ENCODE measurements at regions not wholly inside any gene's neighbourhood (a gene's known extent, or its start where the extent isn't known, plus 50 kb on each side); places are given as distances from the start of the nearest gene placed in this dataset.

DNA sequence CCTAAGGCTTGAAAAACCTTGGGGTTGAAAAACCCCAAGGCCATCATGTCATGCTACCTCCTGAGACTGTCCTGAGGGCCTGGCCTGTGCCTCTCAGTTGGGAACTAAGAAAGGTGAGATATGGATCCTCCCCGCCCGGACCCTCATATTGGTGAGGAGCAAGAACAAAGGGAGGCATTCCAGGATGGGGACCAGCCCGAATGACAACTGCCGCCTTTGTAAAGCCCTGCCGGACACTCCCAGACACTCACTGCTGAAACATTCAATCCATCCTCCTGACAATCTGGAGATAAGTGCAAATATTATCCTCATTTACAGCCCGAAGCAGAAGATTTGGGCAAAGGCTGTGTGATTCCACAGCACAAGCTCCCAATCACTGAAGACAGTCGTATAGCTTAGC, 298.3 kb downstream of the NSG2 start:
- Histone ChIP-seq H3K27me3 (no peaks in the 10 kb centered on the region), H3K36me3 (no peaks in the 10 kb centered on the region), H3K27ac (no peak overlapping the region), H3K4me3 (no peak overlapping the region), H3K9me3 (no peaks in the 10 kb centered on the region), H3K4me1 (no peaks in the 10 kb centered on the region)
- no peak for TF ChIP-seq POLR2A (IDR thresholded peaks at IDR 0.05)
- intact Hi-C loops (cut with DNase I) = no loop called here
- DNase-seq (ENCODE audit: extremely low spot score in 2 of 2) = no peak

DNA sequence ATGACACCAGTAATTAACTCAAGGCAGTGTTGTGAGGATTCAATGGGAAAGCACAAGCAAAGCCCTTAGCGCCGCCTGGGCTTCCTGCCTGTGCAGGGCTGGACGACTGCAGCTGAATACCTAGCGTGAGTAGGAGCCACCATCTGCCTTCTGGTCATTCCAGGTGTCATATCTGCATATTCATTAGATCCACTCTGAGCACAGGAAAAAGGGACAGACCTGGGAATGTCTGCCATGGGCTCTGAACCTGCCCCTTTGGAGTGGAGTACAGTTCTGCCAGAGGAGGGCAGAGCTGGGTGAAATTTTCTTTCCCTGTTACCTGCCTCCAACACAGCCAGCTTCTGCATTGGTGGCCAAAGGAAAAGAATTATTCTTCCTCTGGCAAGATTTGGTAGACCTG, 298.8 kb downstream of the NSG2 start:
- Histone ChIP-seq H3K27me3 (no peaks in the 10 kb centered on the region), H3K4me1 (no peaks in the 10 kb centered on the region), H3K27ac (no peak overlapping the region), H3K4me3 (no peak overlapping the region), H3K9me3 (no peaks in the 10 kb centered on the region), H3K36me3 (no peaks in the 10 kb centered on the region)
- intact Hi-C loops (cut with DNase I) = no loop called here
- TF ChIP-seq POLR2AphosphoS5 (IDR thresholded peaks at IDR 0.05; ENCODE audit: insufficient read depth in 1 of 2, low read depth in 1 of 2) (no peak), POLR2A (IDR thresholded peaks at IDR 0.05) (no peak)
- TF ChIP-seq, protein P1, sequence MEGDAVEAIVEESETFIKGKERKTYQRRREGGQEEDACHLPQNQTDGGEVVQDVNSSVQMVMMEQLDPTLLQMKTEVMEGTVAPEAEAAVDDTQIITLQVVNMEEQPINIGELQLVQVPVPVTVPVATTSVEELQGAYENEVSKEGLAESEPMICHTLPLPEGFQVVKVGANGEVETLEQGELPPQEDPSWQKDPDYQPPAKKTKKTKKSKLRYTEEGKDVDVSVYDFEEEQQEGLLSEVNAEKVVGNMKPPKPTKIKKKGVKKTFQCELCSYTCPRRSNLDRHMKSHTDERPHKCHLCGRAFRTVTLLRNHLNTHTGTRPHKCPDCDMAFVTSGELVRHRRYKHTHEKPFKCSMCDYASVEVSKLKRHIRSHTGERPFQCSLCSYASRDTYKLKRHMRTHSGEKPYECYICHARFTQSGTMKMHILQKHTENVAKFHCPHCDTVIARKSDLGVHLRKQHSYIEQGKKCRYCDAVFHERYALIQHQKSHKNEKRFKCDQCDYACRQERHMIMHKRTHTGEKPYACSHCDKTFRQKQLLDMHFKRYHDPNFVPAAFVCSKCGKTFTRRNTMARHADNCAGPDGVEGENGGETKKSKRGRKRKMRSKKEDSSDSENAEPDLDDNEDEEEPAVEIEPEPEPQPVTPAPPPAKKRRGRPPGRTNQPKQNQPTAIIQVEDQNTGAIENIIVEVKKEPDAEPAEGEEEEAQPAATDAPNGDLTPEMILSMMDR (IDR thresholded peaks at IDR 0.05) = no peak
- DNase-seq (ENCODE audit: extremely low spot score in 2 of 2) = no peak

DNA sequence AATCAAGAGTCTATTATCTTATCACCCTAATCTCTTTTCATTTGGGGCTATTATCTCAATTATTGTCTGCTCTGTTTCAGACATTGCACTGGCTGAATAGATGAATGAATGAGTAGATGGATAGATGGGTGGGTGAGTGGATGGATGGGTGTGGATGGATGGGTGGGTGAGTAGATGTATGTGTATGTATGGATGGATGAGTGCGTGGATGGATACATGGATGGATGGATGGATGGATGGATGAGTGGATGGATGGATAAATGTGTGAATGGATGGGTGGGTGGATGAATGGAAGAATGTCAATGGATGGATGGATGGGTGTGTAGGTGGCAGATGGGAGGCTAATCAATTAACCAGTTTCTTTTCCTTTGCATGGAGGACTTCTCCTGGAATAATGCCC, 301.7 kb downstream of the NSG2 start:
- no peak for DNase-seq (ENCODE audit: extremely low spot score in 2 of 2)
- Histone ChIP-seq H3K4me1 (no peaks in the 10 kb centered on the region), H3K27me3 (no peaks in the 10 kb centered on the region), H3K27ac (no peak overlapping the region), H3K4me3 (no peak overlapping the region), H3K36me3 (no peaks in the 10 kb centered on the region), H3K9me3 (no peaks in the 10 kb centered on the region)
- intact Hi-C loops (cut with DNase I) = no loop called here
- TF ChIP-seq POLR2AphosphoS5 (IDR thresholded peaks at IDR 0.05; ENCODE audit: insufficient read depth in 1 of 2, low read depth in 1 of 2) (no peak), POLR2A (IDR thresholded peaks at IDR 0.05) (no peak)
- TF ChIP-seq, protein P1 (IDR thresholded peaks at IDR 0.05) = no peak

DNA sequence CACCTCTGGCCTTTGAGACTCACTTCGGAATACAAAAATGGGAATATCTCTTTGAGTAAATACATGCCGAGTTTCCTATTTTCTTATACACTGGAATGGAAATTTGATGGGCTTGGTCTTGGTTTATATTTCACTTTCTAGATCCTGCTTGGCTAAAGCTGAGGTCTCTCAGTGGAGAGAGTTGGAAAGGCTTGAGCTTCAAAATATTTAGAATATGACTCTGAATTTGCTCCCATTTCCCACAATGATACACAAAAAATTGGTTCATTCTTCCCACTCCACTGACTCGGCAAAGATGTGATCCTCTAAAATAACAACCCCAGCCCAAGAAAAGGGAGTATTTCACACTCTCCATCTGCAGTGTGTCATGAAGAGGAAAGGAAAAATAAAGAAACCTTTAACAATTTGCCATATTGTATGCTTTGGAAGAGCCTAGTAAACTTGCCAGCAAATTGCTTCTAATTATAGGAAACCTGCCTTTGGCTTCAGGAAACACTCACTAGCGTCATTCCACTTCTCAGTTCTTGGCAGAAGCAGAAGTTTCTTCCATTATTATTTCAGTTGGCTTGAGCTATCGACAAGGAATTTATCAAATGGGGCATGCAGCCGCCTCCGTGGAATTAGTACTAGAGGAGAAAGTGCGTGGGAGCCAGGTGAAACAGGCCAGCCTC, 302.9 kb downstream of the NSG2 start:
- Histone ChIP-seq H3K4me3 (no peak overlapping the region), H3K36me3 (no peaks in the 10 kb centered on the region), H3K4me1 (no peaks in the 10 kb centered on the region), H3K9me3 (no peaks in the 10 kb centered on the region), H3K27ac (no peak overlapping the region), H3K27me3 (no peaks in the 10 kb centered on the region)
- DNase-seq (ENCODE audit: extremely low spot score in 2 of 2) = no peak
- intact Hi-C loops (cut with DNase I) = no loop called here
- TF ChIP-seq, protein P1 (IDR thresholded peaks at IDR 0.05) = no peak

DNA sequence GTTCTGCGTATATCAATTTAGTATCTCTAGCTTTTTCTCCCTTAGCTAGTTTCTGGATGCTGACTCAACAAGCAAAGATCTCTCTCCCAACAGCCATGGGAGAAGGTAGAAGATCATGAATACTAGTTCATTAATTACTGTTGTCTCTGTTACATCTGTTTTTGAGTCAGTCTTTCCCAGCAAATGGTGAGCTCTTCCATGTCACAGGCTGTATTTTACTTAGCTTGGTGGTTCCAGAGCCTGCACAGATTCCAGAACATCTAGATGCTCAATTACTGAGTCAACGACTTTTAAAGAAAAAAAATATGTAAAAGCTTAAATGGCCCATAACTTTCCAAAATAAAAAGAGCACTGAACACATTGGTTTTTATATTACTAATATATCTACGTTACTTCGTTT, 307.2 kb downstream of the NSG2 start:
- no peaks in the 10 kb centered on the region for H3K4me1 ChIP-seq
- no peaks in the 10 kb centered on the region for H3K36me3 ChIP-seq
- TF ChIP-seq POLR2A (IDR thresholded peaks at IDR 0.05) = no peak
- TF ChIP-seq POLR2AphosphoS5 (IDR thresholded peaks at IDR 0.05; ENCODE audit: insufficient read depth in 1 of 2, low read depth in 1 of 2) = no peak
- TF ChIP-seq, protein P1 (IDR thresholded peaks at IDR 0.05) = no peak
- no peak overlapping the region for H3K27ac ChIP-seq
- no peaks in the 10 kb centered on the region for H3K27me3 ChIP-seq
- H3K4me3 ChIP-seq = no peak overlapping the region
- intact Hi-C loops (cut with DNase I) = no loop called here
- no peaks in the 10 kb centered on the region for H3K9me3 ChIP-seq
- no peak for DNase-seq (ENCODE audit: extremely low spot score in 2 of 2)
